PC-3 (cell line): ENCODE measurements at regions not wholly inside any gene's neighbourhood (a gene's known extent, or its start where the extent isn't known, plus 50 kb on each side); places are given as distances from the start of the nearest gene placed in this dataset.

Experiments used
- ATAC-seq: fragments of 200-7000 bp; cut with Tn5 transposase; 2 replicates; pipeline ENCODE4 v1.9.1; 2020; ENCODE audit warnings: mild to moderate bottlenecking, moderate library complexity
- BruUV-seq: library from RNA; stranded (reverse); fragments of 400-500 nt; replicated peaks from 2 replicates; lab custom pipeline; 2021; lab: Mats Ljungman, UMichigan
- CTCF ChIA-PET: fragments of 300-600 bp; sonication (Branson Sonifier 250); formaldehyde crosslinking; loops from one replicate; lab custom pipeline; 2022; ENCODE audit warnings: antibody characterized with exemption; lab: Charles Lee
- POLR2A ChIA-PET: fragments of 300-600 bp; sonication (Branson Sonifier 250); formaldehyde crosslinking; loops from one replicate; lab custom pipeline; 2022; ENCODE audit warnings: antibody characterized with exemption; ENCODE audit not compliant: unreplicated experiment; lab: Charles Lee
- DNase-seq: peaks from one replicate; pipeline ENCODE4 v3.0.0-alpha.2; 2015
- H2AFZ ChIP-seq: fragments of 300-600 bp; sonication (generic); 2 replicates; pipeline ENCODE4 v1.6.0; 2016; ENCODE audit warnings: antibody characterized with exemption, low read length
- H3F3A ChIP-seq: fragments of 300-600 bp; sonication (generic); one replicate; pipeline ENCODE4 v1.6.0; 2017; ENCODE audit warnings: antibody characterized with exemption, low read length, control low read depth, mild to moderate bottlenecking; ENCODE audit not compliant: unreplicated experiment
- H3K27ac ChIP-seq: fragments of 300-600 bp; sonication (generic); 2 replicates; pipeline ENCODE4 v1.5.1; 2016; ENCODE audit warnings: mild to moderate bottlenecking, low read length
- H3K27me3 ChIP-seq: fragments of 300-600 bp; sonication (generic); 2 replicates; pipeline ENCODE4 v1.6.1; 2016; ENCODE audit warnings: low read length, mixed read lengths
- H3K36me3 ChIP-seq: fragments of 300-600 bp; sonication (generic); 2 replicates; pipeline ENCODE4 v1.6.1; 2016; ENCODE audit warnings: low read depth, mixed run types, low read length, mixed read lengths
- H3K4me1 ChIP-seq: fragments of 300-600 bp; sonication (generic); 2 replicates; pipeline ENCODE4 v1.5.1; 2016; ENCODE audit warnings: low read length; ENCODE audit not compliant: insufficient read depth
- H3K4me2 ChIP-seq: fragments of 300-600 bp; sonication (generic); 2 replicates; pipeline ENCODE4 v1.6.0; 2016; ENCODE audit warnings: low read length
- H3K4me3 ChIP-seq: fragments of 300-600 bp; sonication (generic); 2 replicates; pipeline ENCODE4 v1.5.1; 2016; ENCODE audit warnings: mild to moderate bottlenecking, low read length, mixed read lengths
- H3K79me2 ChIP-seq: fragments of 300-600 bp; sonication (generic); 2 replicates; pipeline ENCODE4 v1.6.1; 2017; ENCODE audit warnings: low read length, mixed read lengths
- H3K9ac ChIP-seq: fragments of 300-600 bp; sonication (generic); 2 replicates; pipeline ENCODE4 v1.6.0; 2016; ENCODE audit warnings: mild to moderate bottlenecking, low read length
- H3K9me2 ChIP-seq: fragments of 300-600 bp; sonication (generic); replicated peaks from 2 replicates; pipeline ENCODE4 v1.6.1; 2016; ENCODE audit warnings: mixed run types, low read length, mixed read lengths
- H3K9me3 ChIP-seq: fragments of 300-600 bp; sonication (generic); 2 replicates; pipeline ENCODE4 v1.6.1; 2016; ENCODE audit warnings: low read length, mixed read lengths
- H4K20me1 ChIP-seq: fragments of 300-600 bp; sonication (generic); 2 replicates; pipeline ENCODE4 v1.6.1; 2016; ENCODE audit warnings: low read length, mixed read lengths
- CTCF ChIP-seq: fragments of 300-600 bp; sonication (generic); conservative IDR thresholded peaks from 2 replicates; pipeline ENCODE4 v1.5.1; 2017; ENCODE audit warnings: antibody characterized with exemption, low read depth, mild to moderate bottlenecking, low read length
- EZH2 ChIP-seq: fragments of 300-600 bp; sonication (generic); IDR thresholded peaks from one replicate; pipeline ENCODE4 v1.6.1; 2017; ENCODE audit warnings: antibody characterized with exemption, mild to moderate bottlenecking, low read length; ENCODE audit not compliant: unreplicated experiment
- EZH2phosphoT487 ChIP-seq: fragments of 300-600 bp; sonication (generic); IDR thresholded peaks from 2 replicates; pipeline ENCODE4 v1.6.1; 2018; ENCODE audit warnings: mild to moderate bottlenecking, antibody characterized with exemption, low read length, borderline replicate concordance
- intact Hi-C: fragments of 100-400 bp; cut with micrococcal nuclease; formaldehyde crosslinking; loops from 2 replicates; pipeline ENCODE4 v1.9.0; 2023

GRCh38 chr13:102974317-102975087 is 91.7 kb downstream of the SLC10A2 start:
- Histone ChIP-seq H3K27ac (no peak overlapping the region), H2AFZ (no peak overlapping the region), H3K9me2 (no peaks in the 10 kb centered on the region), H3K4me1 (no peaks in the 10 kb centered on the region), H3K4me3 (no peak overlapping the region), H3K9ac (no peak overlapping the region), H4K20me1 (no peaks in the 10 kb centered on the region), H3K4me2 (no peak overlapping the region), H3K36me3 (no peaks in the 10 kb centered on the region), H3K9me3 (no peaks in the 10 kb centered on the region), H3K27me3 (peaks cover 73% of the 10 kb centered on the region), H3F3A (no peaks in the 10 kb centered on the region), H3K79me2 (no peaks in the 10 kb centered on the region)
- ATAC-seq (no peak), DNase-seq (peak; percentile 2)
- intact Hi-C loops: no loop called here
- no TSS peak for BruUV-seq
- ChIA-PET CTCF (no interaction called here), POLR2A (no interaction called here)
- TF ChIP-seq EZH2 (no peak), EZH2phosphoT487 (no peak), CTCF (no peak)

GRCh38 chr13:102972191-102972590 is 94.0 kb downstream of the SLC10A2 start:
- Histone ChIP-seq H3K9ac (no peak overlapping the region), H3K4me2 (no peak overlapping the region), H3K9me3 (no peaks in the 10 kb centered on the region), H3K9me2 (no peaks in the 10 kb centered on the region), H3K36me3 (no peaks in the 10 kb centered on the region), H4K20me1 (no peaks in the 10 kb centered on the region), H3K79me2 (no peaks in the 10 kb centered on the region), H3F3A (no peaks in the 10 kb centered on the region), H3K4me1 (no peaks in the 10 kb centered on the region), H2AFZ (no peak overlapping the region), H3K4me3 (no peak overlapping the region), H3K27me3 (peaks cover 69% of the 10 kb centered on the region), H3K27ac (no peak overlapping the region)
- BruUV-seq: no TSS peak
- TF ChIP-seq EZH2 (no peak), EZH2phosphoT487 (no peak), CTCF (no peak)
- ChIA-PET CTCF (interaction anchor here (0.5 kb wide), 1 partner anchor 1030 kb away, joined by 3 read pairs; no protein-coding TSS in a partner anchor), POLR2A (interaction anchor here (0.7 kb wide), 1 partner anchor 257 kb away, joined by 4 read pairs; no protein-coding TSS in a partner anchor)
- intact Hi-C loops: no loop called here
- ATAC-seq (no peak), DNase-seq (no peak)

- Histone ChIP-seq H3K36me3 (no peaks in the 10 kb centered on the region), H3K9ac (no peak overlapping the region), H3K27ac (no peak overlapping the region), H3K4me3 (no peak overlapping the region), H3K9me2 (no peaks in the 10 kb centered on the region), H3K9me3 (no peaks in the 10 kb centered on the region), H3K79me2 (no peaks in the 10 kb centered on the region), H3K27me3 (peaks cover 66% of the 10 kb centered on the region), H2AFZ (no peak overlapping the region), H3K4me2 (no peak overlapping the region), H3K4me1 (no peaks in the 10 kb centered on the region), H4K20me1 (no peaks in the 10 kb centered on the region), H3F3A (no peaks in the 10 kb centered on the region)
- ChIA-PET POLR2A (no interaction called here), CTCF (no interaction called here)
- intact Hi-C loops: no loop called here
- BruUV-seq: no TSS peak
- DNase-seq (no peak), ATAC-seq (no peak)
- no peak for TF ChIP-seq CTCF
- no peak for TF ChIP-seq EZH2
- TF ChIP-seq EZH2phosphoT487: no peak
These were observed 95.7 kb downstream of the SLC10A2 start for GRCh38 chr13:102970542-102970941.
